Mucosa of rectum (tissue), 2 donors: ENCODE measurements at regions not wholly inside any gene's neighbourhood (a gene's known extent, or its start where the extent isn't known, plus 50 kb on each side); places are given as distances from the start of the nearest gene placed in this dataset.

Source experiments
- H3K27ac ChIP-seq, 2 donors: one replicate each; pipeline ENCODE4 v1.7.0; 2013; ENCODE audit warnings: inconsistent platforms in 2 of 2, low read depth in 2 of 2, low read length in 2 of 2
- H3K27me3 ChIP-seq, 2 donors: one replicate each; pipeline ENCODE4 v1.7.0; 2013; ENCODE audit warnings: low read length in 2 of 2; ENCODE audit not compliant: control insufficient read depth in 2 of 2, insufficient read depth in 2 of 2
- H3K36me3 ChIP-seq, 2 donors: one replicate each; pipeline ENCODE4 v1.7.0; 2013; ENCODE audit warnings: low read length in 2 of 2; ENCODE audit not compliant: control insufficient read depth in 2 of 2, insufficient read depth in 2 of 2
- H3K4me1 ChIP-seq, 2 donors: one replicate each; pipeline ENCODE4 v1.7.0; 2013; ENCODE audit warnings: low read length in 2 of 2, mild to moderate bottlenecking in 1 of 2; ENCODE audit not compliant: control insufficient read depth in 2 of 2, insufficient read depth in 2 of 2
- H3K4me3 ChIP-seq, 2 donors: one replicate each; pipeline ENCODE4 v1.7.0; 2013; ENCODE audit warnings: low read length in 2 of 2
- H3K9ac ChIP-seq, 2 donors: one replicate each; pipeline ENCODE4 v1.7.0; 2013; ENCODE audit warnings: low read length in 2 of 2, low read depth in 1 of 2, mild to moderate bottlenecking in 1 of 2
- H3K9me3 ChIP-seq, 2 donors: one replicate each; pipeline ENCODE4 v1.7.0; 2013; ENCODE audit warnings: low read length in 2 of 2; ENCODE audit not compliant: control insufficient read depth in 2 of 2
- donor health status: healthy.
- donor health status: Normal muscosa, but diverticular disease.

DNA sequence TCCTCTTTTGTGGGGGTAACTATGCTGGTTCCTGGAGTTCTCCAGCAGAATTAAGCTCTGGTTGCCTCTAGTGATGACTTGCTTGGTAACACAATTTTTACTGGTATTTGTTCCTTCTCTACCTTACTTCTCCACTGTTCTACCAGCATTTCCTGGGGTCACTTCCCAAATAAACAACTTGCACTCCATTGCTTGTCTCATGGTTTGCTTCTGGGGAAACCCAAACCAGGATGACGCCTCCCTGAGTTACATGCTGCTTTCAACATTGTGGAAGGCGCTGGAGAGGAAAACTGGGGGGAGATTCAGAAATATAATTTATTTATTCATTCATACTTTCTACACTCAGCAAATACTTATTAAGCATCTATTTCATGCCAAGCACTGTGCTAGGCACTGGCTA lies 55.3 kb upstream of the AK4 start:
- H3K36me3 ChIP-seq, result no peaks in the 10 kb centered on the region
- H3K27ac ChIP-seq, result no peak overlapping the region
- H3K9ac ChIP-seq, result no peak overlapping the region
- H3K27me3 ChIP-seq, result no peaks in the 10 kb centered on the region
- peaks cover 8 to 9% of the 10 kb centered on the region in 2 donors for H3K4me1 ChIP-seq
- no peaks in the 10 kb centered on the region for H3K9me3 ChIP-seq
- H3K4me3 ChIP-seq, result no peak overlapping the region

GRCh38 chr1:65097076-65097475 lies 50.9 kb upstream of the AK4 start:
- Histone ChIP-seq H3K4me1 (no peaks in the 10 kb centered on the region), H3K9ac (no peak overlapping the region), H3K4me3 (no peak overlapping the region), H3K9me3 (peaks cover 0 to 5% of the 10 kb centered on the region in 2 donors), H3K36me3 (no peaks in the 10 kb centered on the region), H3K27me3 (no peaks in the 10 kb centered on the region), H3K27ac (no peak overlapping the region)
